Stimulated activated CD4-positive, alpha-beta T cell treated with anti-CD3 and anti-CD28 coated beads, Interleukin-12 subunit alpha, Interleukin-12 subunit beta, amount 100 ng/mL, for 48 hours (primary cell): ENCODE measurements at regions not wholly inside any gene's neighbourhood (a gene's known extent, or its start where the extent isn't known, plus 50 kb on each side); places are given as distances from the start of the nearest gene placed in this dataset.

ENCODE experiments used
- DNase-seq, 3 donors: peaks; one replicate each; pipeline ENCODE4 v3.0.0-alpha.2; 2020; ENCODE audit warnings: low read depth in 2 of 3, low spot score in 1 of 3

DNA sequence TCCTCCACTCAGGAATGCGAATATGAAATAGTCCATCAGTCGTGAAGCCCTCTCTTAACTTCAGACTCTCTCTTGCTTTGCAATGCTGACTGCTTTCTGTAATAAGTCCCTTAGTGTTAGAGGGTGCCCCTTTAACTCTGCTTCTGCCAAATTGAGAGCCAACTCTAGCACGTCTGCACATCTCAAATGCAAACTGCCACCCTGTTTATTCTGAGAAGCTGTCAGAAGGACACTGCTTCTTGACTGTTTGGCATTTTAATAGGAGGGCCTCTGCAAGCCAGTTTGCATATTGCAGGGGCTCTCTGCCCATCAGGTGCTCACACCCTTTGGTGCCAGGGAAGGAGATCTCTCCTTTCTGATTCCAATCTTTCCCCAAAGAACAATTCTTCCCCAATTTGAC is 589.8 kb upstream of the CDH4 start:
- no peak for DNase-seq

DNA sequence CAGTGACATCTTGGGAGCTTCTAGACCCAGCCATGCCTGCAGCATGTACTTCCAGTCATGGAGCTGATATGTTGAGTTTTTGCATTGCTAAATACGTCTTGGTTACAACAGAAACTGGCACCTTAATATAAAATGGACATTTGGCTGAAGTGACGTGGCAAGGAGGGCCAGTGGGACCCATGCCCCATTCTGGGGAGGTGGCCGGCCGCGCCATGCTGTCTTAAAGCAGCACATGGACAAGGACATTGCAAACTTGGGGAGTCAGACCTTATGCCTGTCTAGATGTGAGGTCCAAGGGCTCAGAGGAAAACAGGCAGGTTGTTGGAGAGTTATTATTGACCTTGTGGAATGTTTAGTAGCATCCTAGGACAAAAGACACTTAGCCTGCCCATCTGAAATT is 588.0 kb upstream of the CDH4 start:
- DNase-seq, result no peak

DNA sequence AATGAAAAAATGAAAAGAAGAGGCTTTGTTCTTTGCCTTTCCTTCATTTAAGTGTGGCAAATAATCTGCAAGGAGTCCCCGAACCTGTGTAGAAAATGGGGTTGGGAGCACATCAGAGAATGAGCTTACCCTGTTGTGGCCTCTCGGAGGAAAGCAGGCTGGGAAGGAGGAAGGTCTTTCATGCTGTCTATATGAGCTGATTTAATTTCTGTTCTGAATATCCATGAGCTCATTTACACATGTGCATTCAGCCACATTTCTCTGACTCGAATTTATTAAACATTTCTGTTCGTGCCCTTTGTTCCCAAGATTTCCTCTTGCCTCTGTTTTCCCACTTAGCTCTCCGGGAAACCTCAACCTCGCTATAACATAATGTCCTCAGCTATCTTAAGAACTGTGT is 584.4 kb upstream of the CDH4 start:
- DNase-seq, result no peak

DNA sequence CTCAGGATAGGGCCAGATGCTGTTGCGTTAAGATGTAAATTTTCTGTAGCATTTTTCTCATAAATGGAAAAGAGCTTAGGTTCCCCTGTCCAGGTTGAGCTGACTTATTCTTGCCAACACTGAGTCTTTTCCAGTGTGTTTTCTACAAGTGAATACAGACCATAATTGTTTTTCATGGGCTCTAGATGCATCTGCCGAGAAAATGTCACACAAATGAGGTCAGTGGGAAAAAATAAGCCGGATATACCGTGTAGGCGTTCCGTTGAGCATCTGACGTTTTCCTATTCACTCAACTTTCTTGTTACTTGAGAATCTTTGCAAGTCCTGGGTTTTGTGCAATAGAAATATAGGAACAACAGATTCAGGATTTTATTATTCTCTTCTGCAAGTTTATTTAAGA is 582.9 kb upstream of the CDH4 start:
- DNase-seq, result no peak

DNA sequence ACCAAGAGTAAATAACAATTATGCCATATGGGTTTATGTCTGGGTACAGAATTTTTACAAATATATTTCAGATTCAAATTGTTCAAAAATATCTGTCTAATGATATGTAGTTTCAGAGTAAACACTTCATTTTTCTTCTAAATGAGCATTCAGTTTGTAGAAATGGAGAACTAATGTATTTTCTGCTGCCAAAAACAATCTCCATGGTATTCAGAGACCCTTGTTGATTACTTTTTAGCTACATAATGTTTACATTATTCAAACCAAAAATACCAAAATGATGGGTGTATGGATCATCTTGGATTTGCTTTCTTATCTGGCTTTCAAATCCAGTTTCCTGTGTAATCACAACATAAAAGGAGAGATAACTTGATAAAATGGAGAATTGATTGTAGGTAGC is 576.0 kb upstream of the CDH4 start:
- no peak for DNase-seq

DNA sequence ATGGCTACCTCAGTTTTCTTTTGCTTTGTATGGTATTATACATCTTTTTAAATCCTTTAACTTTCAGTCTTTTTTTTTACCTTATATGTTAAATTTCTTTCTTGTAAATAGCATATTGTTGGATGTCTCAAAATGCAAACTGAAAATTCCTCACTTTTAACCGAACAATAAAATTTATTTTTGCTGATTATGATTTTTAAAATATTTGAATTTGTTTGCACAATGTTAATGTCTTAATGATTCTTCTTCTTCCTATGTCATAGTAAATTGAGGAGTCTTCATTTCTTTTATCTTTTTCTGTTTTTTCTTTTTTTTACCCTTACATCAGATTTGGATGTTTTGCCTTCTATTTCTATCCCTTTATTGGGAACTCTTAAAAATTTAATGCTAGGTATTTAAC is 574.2 kb upstream of the CDH4 start:
- DNase-seq, result no peak

DNA sequence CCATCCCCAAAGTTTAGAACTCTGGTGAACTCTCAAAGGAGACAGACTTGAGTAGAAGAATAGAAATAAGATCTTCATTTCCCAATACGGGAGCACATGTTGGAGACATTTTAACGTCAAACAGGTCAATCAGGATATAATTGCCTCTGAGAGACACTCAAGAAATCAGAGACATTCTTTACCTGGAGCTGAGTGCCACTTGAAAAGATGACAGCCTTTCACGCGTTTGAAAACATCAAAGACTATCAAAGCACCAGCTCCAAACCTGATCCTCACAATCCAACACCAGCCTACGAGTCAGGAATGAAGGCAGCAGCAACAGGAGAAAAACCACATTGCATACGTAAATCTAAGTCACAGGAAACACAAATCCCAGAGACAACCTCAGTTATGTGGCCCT is 571.5 kb upstream of the CDH4 start:
- DNase-seq, result no peak

DNA sequence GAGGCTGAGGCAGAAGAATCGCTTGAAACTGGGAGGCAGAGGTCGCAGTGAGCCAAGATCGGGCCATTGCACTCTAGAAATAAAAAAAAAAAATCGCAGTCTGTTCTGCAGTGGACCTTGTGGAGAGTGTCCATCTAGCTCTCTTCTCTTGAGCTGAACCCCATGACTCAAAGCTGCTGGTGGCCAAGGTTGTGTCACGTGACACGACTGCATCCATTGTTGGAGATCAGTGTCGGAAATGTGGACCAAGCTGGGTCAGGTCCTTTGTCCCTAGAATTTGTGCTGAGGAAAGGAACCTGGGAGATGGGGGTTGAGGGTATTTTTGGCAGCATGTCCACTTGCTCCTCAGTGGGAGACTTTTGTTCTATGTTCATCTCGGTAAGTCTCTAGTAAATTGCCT is 564.8 kb upstream of the CDH4 start:
- no peak for DNase-seq

DNA sequence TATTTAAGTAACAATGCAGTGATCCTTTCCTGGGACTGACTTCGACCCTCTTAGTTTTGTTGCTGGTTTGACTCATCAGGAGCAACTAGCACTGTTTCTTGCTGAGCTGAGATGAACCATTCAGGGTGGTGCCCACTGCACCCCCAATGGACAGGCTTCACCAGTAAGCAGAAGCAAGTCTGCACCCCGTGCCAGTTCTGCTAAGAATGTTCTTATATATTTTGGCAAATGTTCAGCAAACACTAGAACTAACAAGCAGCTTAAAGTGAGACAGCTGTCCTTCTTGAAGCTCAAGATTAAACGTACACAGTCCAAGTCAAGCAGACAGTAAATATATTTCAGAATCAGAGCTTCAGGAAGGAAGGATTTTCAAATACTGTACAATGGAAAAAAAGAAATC is 561.3 kb upstream of the CDH4 start:
- DNase-seq, result no peak

DNA sequence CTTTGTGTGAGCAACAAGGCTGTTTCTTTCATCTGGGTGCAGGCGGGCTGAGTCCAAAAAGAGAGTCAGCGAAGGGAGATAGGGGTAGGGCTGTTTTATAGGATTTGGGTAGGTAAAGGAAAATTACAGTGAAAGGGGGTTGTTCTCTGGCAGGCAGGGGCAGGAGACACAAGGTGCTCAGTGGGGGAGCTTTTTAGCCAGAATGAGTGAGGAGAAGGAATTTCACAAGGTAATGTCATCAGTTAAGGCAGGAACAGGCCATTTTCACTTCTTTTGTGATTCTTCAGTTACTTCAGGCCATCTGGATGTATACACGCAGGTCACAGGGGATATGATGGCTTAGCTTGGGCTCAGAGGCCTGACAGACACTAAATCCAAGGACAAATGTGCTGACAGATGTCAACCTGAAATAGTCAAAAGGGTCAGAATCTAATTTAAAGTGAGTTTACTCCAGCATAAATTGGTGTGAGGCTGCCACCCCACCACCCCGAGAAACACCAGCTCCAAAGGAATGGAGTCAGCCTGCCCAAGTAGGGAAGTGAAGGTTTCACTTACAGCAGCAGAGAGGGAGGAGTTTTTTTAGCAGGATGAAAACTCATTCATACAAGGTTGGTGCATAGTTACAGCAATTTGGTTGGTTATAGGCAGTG is 560.0 kb upstream of the CDH4 start:
- DNase-seq, result no peak

DNA sequence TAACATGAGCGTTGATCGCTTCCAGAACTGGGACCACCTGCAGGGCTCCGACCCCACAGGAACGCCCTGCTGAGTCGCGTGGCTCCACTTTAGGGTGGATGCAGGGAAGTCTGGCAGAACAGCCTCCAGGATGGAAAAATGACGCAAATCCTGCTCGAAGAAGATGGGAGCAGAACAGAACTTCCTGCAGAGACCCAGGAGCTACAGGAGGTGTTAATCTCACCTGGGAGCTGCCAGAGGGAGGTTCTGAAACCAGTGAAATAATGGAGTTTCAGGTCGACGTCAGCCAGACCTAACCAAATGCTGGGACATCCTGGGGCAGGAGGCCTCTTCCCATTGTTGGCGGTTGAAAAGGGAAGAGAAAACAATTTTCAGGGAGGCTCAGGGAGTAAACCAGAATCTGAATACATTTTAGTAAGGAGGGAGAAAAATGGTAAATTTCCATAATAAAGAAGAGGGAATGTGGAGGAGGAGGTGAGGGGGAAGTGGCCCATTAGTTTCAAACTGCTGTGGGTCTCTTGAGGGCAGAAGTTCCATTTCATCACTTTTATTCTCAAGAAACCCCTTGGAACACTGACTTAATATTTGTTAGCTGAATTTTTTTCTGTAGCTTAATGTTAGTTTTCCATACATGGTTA is 558.4 kb upstream of the CDH4 start:
- no peak for DNase-seq

DNA sequence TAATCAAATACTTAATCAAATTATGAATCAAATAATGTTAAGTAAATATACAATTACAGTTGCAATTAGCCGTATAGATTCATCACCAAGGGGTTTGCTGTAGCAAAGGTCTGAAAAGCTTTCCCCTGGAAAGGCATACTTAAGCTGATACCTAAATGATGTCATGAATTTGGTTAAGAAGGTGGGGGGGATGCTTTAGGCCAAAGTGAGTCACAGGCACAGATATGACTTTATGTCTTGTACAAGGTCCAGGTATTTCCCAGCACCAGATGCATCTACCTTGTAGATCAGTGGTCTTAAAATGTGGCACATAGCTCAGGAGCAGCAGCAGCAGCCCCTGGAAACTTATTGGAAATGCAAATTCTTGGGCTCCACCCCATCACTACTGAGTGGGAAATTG is 557.3 kb upstream of the CDH4 start:
- no peak for DNase-seq

DNA sequence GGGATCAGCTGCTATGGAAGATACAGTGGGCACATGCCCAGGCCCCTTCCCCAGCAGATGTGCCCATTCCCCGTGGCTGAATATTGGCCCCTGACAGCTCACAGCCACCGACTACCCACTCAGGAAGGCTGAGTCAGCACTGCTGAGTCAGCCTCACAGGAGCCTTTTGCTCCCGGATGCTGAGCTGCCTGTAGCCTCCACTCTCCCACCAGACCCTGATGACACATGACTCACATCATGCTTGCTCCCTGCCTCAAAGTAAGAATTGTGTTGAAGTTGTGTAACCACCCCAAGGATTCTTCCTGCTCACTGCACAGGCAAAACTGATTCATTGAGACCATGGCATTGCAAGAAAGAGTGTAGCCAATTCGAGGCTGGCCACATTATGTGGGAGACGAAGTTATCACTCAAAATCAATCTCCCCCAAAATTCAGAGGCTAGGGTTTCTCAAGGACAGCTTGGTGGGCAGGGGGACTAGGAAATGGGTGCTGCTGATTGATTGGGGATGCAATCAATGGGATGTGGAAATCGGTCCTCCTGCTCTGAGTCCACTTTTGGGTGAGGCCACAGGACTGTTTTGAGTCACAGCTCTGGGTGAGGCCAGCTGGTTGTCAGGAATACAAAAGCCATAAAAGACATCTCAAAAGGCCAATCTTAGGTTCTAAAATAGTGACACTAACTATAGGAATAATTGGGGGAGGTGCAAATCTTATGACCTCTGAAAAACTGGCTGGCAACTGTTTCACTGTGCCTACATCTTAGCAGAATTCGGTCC is 556.6 kb upstream of the CDH4 start:
- no peak for DNase-seq

DNA sequence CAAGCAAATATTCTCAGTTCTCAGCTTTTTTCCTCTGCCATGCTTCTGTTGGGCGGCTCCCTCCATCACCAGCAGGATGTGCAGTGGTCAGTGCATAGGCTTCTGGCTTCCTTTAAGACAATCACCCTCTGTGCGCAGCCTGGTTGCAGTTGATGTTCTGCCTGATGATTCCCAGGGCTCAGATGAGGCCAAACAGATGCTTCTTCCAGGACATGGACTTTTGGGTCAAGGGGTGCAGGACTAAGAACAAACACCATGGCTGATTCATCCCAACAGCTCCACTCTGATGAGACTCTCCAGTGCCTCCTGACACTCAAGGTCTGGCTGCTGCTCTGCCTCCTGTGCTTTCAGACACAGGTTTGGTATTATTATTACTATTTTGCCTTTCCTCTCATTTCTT is 554.8 kb upstream of the CDH4 start:
- DNase-seq, result no peak

DNA sequence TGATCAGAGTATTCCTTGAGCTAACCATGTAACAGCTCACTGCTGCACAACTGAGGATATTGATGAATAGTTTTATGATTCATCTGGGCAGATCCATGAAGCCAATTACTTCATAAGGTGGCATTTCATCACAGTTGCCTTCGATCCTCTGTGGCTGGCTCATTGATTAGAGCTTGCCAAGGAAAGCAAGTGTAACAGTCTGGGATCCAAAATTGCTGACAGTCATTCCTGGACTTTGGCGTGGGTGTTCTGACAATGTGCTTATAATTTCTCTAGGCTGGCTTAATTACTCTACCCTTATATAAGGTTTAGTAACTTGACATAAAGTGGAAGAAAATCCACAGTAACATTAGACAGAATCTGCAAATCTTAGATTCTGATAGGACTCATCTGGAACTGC is 551.3 kb upstream of the CDH4 start:
- no peak for DNase-seq

DNA sequence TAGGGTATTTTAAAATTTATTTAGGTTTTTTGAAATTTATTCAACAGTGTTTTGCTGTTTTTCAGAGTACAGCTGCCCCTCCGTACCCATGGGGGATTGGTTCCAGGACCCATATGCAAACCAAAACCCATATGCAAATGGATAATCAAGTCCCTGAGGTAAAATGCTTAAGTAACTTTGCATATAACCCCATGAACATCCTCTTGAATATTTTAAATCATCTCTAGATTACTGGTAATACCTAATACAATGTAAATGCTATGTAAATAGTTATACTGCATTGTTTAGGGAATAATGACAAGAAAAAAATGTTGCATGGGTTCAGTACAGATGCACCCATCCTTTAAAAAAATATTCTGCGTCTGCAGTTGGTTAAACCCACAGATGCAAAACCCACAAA is 547.9 kb upstream of the CDH4 start:
- no peak for DNase-seq

DNA sequence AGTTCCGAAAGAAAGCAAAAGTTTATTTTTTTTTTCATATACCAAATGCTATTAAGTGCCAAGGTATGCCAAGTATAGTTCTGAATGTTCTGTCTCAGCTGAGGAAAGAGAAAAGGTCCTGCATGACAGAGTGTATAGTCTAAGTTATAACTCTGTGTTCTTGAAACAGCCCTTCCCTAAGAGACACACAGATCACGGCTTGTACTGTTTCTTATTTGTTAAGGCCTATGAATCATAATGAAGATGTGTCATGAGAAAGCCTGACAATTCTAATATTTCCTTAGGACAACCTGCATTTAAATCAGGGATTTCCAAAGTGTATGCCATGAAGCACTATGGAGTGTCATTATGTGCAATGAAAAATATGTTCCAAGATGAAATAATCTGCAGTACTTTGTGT is 538.7 kb upstream of the CDH4 start:
- no peak for DNase-seq

DNA sequence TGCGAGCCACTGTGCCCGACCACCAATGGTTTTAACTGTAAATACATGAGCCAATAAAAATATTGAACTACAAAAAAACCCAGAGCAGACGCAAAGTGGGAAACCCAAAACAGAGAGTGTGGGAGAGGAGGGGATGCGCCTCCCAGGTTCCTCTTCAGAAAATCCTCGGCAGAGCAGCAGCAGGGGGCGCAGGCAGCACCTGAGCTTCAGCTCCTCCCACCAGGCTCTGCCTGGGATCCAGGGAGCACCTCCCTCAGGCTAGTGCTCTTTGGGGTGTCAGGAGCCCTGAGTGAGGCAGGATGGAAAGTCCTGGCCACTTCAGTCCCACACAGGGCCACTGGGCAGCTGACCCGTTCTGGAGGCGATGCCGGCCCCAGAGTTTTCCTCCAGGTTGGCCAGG is 536.9 kb upstream of the CDH4 start:
- no peak for DNase-seq

DNA sequence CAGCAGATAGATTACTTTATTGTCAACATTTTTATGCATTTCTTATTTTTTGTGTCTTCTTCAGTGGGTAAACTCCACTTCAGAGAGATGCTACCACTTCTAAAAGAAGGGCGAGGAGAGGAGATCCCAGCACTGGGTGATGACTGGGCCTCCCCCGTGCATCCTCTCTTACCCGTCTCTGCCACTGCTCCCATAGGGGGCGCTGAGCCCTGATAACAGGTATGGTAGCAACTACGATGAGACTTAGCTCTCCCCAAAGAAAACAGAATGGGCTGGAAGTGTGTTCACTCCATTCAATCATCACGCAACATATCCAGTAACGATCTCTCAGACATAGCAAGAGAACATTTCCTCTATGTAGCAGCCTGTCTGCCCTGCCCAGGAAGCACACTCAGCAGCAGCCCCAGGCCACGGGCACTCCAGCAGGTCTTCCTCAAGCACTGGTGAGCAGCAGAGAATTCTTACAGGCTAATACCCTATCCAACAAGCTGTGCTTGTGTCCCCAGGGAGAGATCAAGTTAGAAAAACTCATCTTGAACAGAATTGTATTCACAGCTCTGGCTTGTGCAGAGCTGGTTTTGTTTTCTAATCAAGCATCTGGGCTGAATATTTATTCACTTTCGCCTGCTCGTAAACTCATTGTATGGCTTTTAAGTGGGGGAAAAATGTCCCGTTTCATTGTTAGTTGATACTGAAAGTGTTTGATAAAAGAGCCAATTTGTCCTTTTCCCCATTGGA is 533.1 kb upstream of the CDH4 start:
- no peak for DNase-seq

DNA sequence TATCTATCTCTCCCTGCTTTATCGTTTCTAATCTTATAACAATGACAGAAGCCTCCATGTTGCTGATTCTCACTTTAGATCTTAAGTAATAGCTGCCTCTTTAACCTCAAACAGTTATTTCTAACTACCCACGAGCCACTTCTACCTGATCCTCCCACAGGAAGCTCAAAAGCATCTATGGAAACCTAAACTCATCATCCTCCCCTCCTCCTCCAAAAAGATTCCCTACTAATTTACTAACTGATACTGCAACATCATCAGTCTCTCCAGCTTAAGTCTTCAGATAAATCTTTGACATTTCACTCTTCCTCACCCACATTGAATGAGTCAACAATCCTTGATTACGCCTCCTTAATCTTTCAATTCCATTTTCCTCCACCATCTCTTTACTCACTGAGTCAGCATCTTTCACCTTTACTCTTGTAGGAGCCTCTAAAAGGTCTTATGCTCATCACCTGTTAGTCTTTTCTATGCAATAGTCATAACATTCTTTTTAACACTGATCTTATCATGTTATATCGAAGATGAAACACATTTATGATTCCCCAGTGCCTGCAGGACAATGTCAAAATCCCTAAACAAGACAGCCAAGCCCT is 526.7 kb upstream of the CDH4 start:
- no peak for DNase-seq

DNA sequence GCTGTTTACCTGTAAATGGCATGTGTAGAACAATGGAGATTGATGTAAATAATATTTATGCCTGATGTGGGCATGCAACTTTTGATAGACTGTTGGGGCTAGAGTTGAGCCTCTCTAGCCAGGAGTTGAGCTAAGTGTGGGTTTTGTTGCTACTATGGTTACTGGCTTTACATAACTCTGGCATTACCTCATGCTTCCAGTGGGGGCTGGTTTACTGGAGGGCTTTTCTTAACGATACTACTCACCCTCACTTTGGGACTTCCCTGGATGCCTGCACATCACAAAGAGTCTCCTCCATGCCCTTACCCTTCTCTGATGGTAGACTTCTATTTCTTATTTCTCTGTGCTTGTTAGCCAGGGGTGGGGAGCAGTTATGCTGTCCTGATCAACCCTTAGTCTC is 524.6 kb upstream of the CDH4 start:
- DNase-seq, result no peak

DNA sequence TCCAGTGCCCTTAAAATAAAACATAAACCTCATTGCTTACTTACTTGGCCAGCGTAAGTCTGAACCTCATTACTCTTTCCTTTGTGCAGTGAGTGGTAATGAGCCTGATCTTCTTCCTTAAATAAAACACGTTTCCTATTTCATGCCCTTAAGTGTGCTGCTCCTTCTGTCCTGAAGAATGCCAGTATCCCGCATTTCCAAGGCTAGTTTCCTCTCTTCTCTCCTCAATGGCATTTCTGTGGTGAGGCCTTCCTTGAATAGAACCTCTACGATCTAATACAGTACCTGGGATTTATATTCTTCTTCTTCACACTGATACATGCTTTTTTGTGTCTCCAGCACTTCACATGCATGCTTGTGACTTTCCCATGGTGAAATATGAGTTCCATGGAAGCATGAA is 523.4 kb upstream of the CDH4 start:
- DNase-seq, result no peak
